Upper lobe of right lung (tissue), 1 donor: ENCODE measurements at regions not wholly inside any gene's neighbourhood (a gene's known extent, or its start where the extent isn't known, plus 50 kb on each side); places are given as distances from the start of the nearest gene placed in this dataset.
"Not testable (repeated sequence)": the region's sequence is repeated elsewhere in the genome, so short reads cannot be mapped to it uniquely, and the experiment has no call there.

ENCODE experiments used
- ATAC-seq: fragments of 200-7000 bp; cut with Tn5 transposase; one replicate; pipeline ENCODE4 v1.9.1; 2020; ENCODE audit warnings: mild to moderate bottlenecking, moderate library complexity
- DNase-seq: peaks from one replicate; pipeline ENCODE4 v3.0.0-alpha.2; 2020
- H3K27ac ChIP-seq: fragments of 200-600 bp; one replicate; pipeline ENCODE4 v1.8.0; 2022
- H3K27me3 ChIP-seq: fragments of 200-600 bp; one replicate; pipeline ENCODE4 v1.8.0; 2022; ENCODE audit warnings: mild to moderate bottlenecking
- H3K36me3 ChIP-seq: fragments of 200-600 bp; one replicate; pipeline ENCODE4 v1.8.0; 2022
- H3K4me1 ChIP-seq: fragments of 200-600 bp; one replicate; pipeline ENCODE4 v1.8.0; 2022
- H3K4me3 ChIP-seq: fragments of 200-600 bp; one replicate; pipeline ENCODE4 v1.8.0; 2022; ENCODE audit warnings: mild to moderate bottlenecking
- H3K9me3 ChIP-seq: fragments of 200-600 bp; one replicate; pipeline ENCODE4 v1.8.0; 2022
- intact Hi-C: fragments of 100-400 bp; cut with DNase I; formaldehyde crosslinking; loops from one replicate; pipeline ENCODE4 v1.11.0; 2022
- TF ChIP-seq, protein P1 (sequence below): fragments of 200-600 bp; IDR thresholded peaks from one replicate; pipeline ENCODE4 v1.8.0; 2022; ENCODE audit warnings: antibody characterized with exemption
- donor health status: DM: no; HTN: yes; CAD: no; lungs with severe emphysema.

- ATAC-seq (no peak), DNase-seq (no peak)
- Histone ChIP-seq H3K4me1 (no peaks in the 10 kb centered on the region), H3K9me3 (no peaks in the 10 kb centered on the region), H3K36me3 (no peaks in the 10 kb centered on the region), H3K27ac (no peak overlapping the region), H3K4me3 (no peak overlapping the region), H3K27me3 (no peaks in the 10 kb centered on the region)
- intact Hi-C loops, result no loop called here
- TF ChIP-seq, protein P1, sequence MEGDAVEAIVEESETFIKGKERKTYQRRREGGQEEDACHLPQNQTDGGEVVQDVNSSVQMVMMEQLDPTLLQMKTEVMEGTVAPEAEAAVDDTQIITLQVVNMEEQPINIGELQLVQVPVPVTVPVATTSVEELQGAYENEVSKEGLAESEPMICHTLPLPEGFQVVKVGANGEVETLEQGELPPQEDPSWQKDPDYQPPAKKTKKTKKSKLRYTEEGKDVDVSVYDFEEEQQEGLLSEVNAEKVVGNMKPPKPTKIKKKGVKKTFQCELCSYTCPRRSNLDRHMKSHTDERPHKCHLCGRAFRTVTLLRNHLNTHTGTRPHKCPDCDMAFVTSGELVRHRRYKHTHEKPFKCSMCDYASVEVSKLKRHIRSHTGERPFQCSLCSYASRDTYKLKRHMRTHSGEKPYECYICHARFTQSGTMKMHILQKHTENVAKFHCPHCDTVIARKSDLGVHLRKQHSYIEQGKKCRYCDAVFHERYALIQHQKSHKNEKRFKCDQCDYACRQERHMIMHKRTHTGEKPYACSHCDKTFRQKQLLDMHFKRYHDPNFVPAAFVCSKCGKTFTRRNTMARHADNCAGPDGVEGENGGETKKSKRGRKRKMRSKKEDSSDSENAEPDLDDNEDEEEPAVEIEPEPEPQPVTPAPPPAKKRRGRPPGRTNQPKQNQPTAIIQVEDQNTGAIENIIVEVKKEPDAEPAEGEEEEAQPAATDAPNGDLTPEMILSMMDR, result no peak
Measured at GRCh38 chr2:47964277-47964676, 58.0 kb upstream of the FBXO11 start.

GRCh38 chr2:47964722-47965434 lies 58.6 kb upstream of the FBXO11 start:
- TF ChIP-seq, protein P1, result no peak
- ATAC-seq, result no peak

GRCh38 chr2:47976728-47977127 lies 70.4 kb upstream of the FBXO11 start:
- H3K4me1 ChIP-seq, DNase-seq, H3K9me3 ChIP-seq, H3K27ac ChIP-seq, H3K4me3 ChIP-seq, H3K27me3 ChIP-seq, intact Hi-C loops, H3K36me3 ChIP-seq, ATAC-seq: not testable (repeated sequence)

More at GRCh38 chr2:47964722-47965434, 58.6 kb upstream of the FBXO11 start:
- intact Hi-C loops, result no loop called here
- Histone ChIP-seq H3K27ac (no peak overlapping the region), H3K4me3 (no peak overlapping the region), H3K9me3 (no peaks in the 10 kb centered on the region), H3K27me3 (no peaks in the 10 kb centered on the region), H3K36me3 (no peaks in the 10 kb centered on the region), H3K4me1 (no peaks in the 10 kb centered on the region)
- no peak for DNase-seq

GRCh38 chr2:47984041-47984440 lies 77.7 kb upstream of the FBXO11 start:
- Histone ChIP-seq H3K9me3 (no peaks in the 10 kb centered on the region), H3K36me3 (no peaks in the 10 kb centered on the region), H3K27ac (no peak overlapping the region), H3K4me1 (no peaks in the 10 kb centered on the region), H3K4me3 (no peak overlapping the region), H3K27me3 (no peaks in the 10 kb centered on the region)
- no peak for ATAC-seq
- TF ChIP-seq, protein P1, result no peak
- DNase-seq, result no peak
- intact Hi-C loops, result no loop called here

DNA sequence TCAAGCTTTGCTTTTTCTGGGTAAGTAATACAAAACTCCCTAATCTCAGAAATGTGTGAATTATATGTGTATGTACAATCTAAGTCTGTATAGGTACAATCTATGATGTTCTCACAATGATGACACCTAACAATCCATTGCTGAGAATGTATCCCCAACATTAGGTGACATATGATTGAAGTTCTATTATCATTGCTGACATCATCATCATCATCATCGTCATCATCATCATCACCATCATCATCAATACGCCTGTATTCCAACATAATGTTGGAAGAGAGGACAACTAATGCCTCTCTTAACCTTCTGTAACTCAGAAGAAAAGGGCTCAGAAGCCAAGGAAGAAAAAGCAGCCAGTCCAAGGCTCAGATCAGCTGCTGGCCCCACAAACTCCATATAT lies 84.2 kb upstream of the FBXO11 start:
- Histone ChIP-seq H3K27ac (no peak overlapping the region), H3K9me3 (no peaks in the 10 kb centered on the region), H3K36me3 (no peaks in the 10 kb centered on the region), H3K4me3 (no peak overlapping the region), H3K27me3 (no peaks in the 10 kb centered on the region), H3K4me1 (no peaks in the 10 kb centered on the region)
- ATAC-seq (no peak), DNase-seq (no peak)
- intact Hi-C loops, result no loop called here
- TF ChIP-seq, protein P1, result no peak

- Histone ChIP-seq H3K4me1 (no peaks in the 10 kb centered on the region), H3K36me3 (no peaks in the 10 kb centered on the region), H3K27me3 (no peaks in the 10 kb centered on the region), H3K4me3 (no peak overlapping the region), H3K9me3 (no peaks in the 10 kb centered on the region), H3K27ac (no peak overlapping the region)
- TF ChIP-seq, protein P1, result no peak
- DNase-seq (no peak), ATAC-seq (no peak)
- intact Hi-C loops, result no loop called here
Measured at GRCh38 chr2:47992671-47993070, 86.4 kb upstream of the FBXO11 start.
